AG04449 (cell line): ENCODE measurements at regions not wholly inside any gene's neighbourhood (a gene's known extent, or its start where the extent isn't known, plus 50 kb on each side); places are given as distances from the start of the nearest gene placed in this dataset.
"Not testable (repeated sequence)": the region's sequence is repeated elsewhere in the genome, so short reads cannot be mapped to it uniquely, and the experiment has no call there.

Source experiments
- CTCF ChIA-PET: fragments of 350-600 bp; formaldehyde crosslinking; extraction: SDS; loops from one replicate; lab custom pipeline; 2021; ENCODE audit warnings: antibody characterized with exemption; lab: Yijun Ruan, JAX
- POLR2A ChIA-PET: fragments of 400-600, 350-600 bp; formaldehyde crosslinking; extraction: SDS; loops from one replicate; lab custom pipeline; 2020; ENCODE audit warnings: antibody characterized with exemption, inconsistent platforms; lab: Yijun Ruan, JAX
- DNase-seq: peaks from one replicate; pipeline ENCODE4 v3.0.0-alpha.2; 2010; ENCODE audit warnings: low read depth, low spot score
- H3K4me3 ChIP-seq: 2 replicates; pipeline ENCODE4 v1.5.1; 2011; ENCODE audit warnings: low read depth, mild to moderate bottlenecking, control low read depth, low read length
- CTCF ChIP-seq: IDR thresholded peaks from one replicate; pipeline ENCODE4 v1.5.1; 2011; ENCODE audit warnings: mild to moderate bottlenecking, moderate library complexity, low read length, control low read depth, inconsistent platforms; ENCODE audit not compliant: insufficient read depth; ENCODE audit errors: missing control alignments

- H3K4me3 ChIP-seq, result no peak overlapping the region
- DNase-seq, result no peak
- CTCF ChIA-PET, result no interaction called here
- POLR2A ChIA-PET, result no interaction called here
- no peak for TF ChIP-seq CTCF
These were observed 244.0 kb upstream of the PCDH9 start for GRCh38 chr13:67474115-67474514.

GRCh38 chr13:67469623-67470022, 239.5 kb upstream of the PCDH9 start:
- ChIA-PET POLR2A (no interaction called here), CTCF (no interaction called here)
- no peak for DNase-seq
- no peak for TF ChIP-seq CTCF
- no peak overlapping the region for H3K4me3 ChIP-seq

GRCh38 chr13:67466569-67466968, 236.4 kb upstream of the PCDH9 start:
- DNase-seq, result no peak
- no peak for TF ChIP-seq CTCF
- ChIA-PET CTCF (no interaction called here), POLR2A (no interaction called here)
- no peak overlapping the region for H3K4me3 ChIP-seq

DNA sequence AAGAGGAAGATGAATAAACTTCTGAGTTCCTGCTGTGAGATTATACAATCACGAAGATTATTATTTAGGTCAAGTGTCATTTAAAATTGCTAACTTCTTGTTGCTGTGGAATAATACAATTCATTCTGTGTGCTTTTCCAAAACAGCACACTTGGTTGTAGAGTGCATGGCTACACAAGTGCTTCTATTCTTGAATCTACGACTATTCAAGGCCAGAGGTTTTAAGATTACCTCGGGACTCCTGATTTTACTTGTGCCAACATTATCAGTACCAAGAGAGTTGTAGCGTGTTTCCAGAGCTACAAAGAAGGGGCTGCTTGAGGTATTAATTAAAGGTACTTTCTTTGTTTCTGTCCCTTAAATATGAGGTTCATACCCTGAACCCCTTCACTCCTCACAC, 234.0 kb upstream of the PCDH9 start:
- H3K4me3 ChIP-seq, result no peak overlapping the region
- TF ChIP-seq CTCF, result no peak
- no peak for DNase-seq
- ChIA-PET POLR2A (no interaction called here), CTCF (no interaction called here)

- TF ChIP-seq CTCF, result no peak
- CTCF ChIA-PET, result no interaction called here
- POLR2A ChIA-PET, result no interaction called here
These were observed 232.0 kb upstream of the PCDH9 start for GRCh38 chr13:67462098-67462497.

DNA sequence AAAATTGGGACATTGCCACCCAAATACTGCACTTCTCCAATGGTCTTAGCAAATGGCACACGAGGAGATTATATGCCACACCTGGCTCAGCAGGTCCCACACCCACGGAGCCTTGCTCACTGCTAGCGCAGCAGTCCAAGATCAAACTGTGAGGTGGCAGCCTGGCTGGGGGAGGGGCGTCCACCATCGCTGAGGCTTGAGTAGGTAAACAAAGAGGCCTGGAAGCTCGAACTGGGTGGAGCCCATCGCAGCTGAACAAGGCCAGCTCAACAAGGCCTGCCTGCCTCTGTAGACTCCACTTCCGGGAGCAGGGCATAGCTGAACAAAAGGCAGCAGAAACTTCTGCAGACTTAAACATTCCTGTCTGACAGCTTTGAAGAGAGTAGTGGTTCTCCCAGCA, 222.4 kb upstream of the PCDH9 start:
- CTCF ChIA-PET, H3K4me3 ChIP-seq, POLR2A ChIA-PET, DNase-seq: not testable (repeated sequence)

More at GRCh38 chr13:67462098-67462497, 232.0 kb upstream of the PCDH9 start:
- no peak for DNase-seq
- H3K4me3 ChIP-seq, result no peak overlapping the region

GRCh38 chr13:67445436-67445835, 215.3 kb upstream of the PCDH9 start:
- no peak overlapping the region for H3K4me3 ChIP-seq
- CTCF ChIA-PET, result no interaction called here
- no peak for TF ChIP-seq CTCF
- no peak for DNase-seq
- POLR2A ChIA-PET, result no interaction called here
